AG04450 (cell line): ENCODE measurements at regions not wholly inside any gene's neighbourhood (a gene's known extent, or its start where the extent isn't known, plus 50 kb on each side); places are given as distances from the start of the nearest gene placed in this dataset.
"Not testable (repeated sequence)": the region's sequence is repeated elsewhere in the genome, so short reads cannot be mapped to it uniquely, and the experiment has no call there.

ENCODE experiments used
- CTCF ChIA-PET: fragments of 300-600, 350-600 bp; formaldehyde crosslinking; extraction: SDS; loops from one replicate; lab custom pipeline; 2022; ENCODE audit warnings: antibody characterized with exemption, inconsistent platforms; lab: Charles Lee
- POLR2A ChIA-PET: fragments of 350-600 bp; formaldehyde crosslinking; extraction: SDS; loops from one replicate; lab custom pipeline; 2021; ENCODE audit warnings: antibody characterized with exemption, inconsistent platforms; lab: Yijun Ruan, JAX
- DNase-seq: peaks from one replicate; pipeline ENCODE4 v3.0.0-alpha.2; 2011; ENCODE audit warnings: low read depth, low spot score
- H3K27ac ChIP-seq: one replicate; pipeline ENCODE4 v1.5.1; 2012; ENCODE audit warnings: low read depth, low read length, control low read depth
- H3K27me3 ChIP-seq: one replicate; pipeline ENCODE4 v1.6.0; 2012; ENCODE audit warnings: low read length; ENCODE audit not compliant: control insufficient read depth, insufficient read depth
- H3K4me3 ChIP-seq: 2 replicates; pipeline ENCODE4 v1.5.1; 2011; ENCODE audit warnings: mild to moderate bottlenecking, low read depth, low read length, control low read depth
- H3K9me3 ChIP-seq: 2 replicates; pipeline ENCODE4 v1.5.1; 2012; ENCODE audit warnings: low read length; ENCODE audit not compliant: control insufficient read depth, insufficient read depth
- TF ChIP-seq, protein P1 (sequence below): IDR thresholded peaks from 2 replicates; pipeline ENCODE4 v1.5.1; 2011; ENCODE audit warnings: low read depth, low read length, control low read depth, inconsistent platforms

DNA sequence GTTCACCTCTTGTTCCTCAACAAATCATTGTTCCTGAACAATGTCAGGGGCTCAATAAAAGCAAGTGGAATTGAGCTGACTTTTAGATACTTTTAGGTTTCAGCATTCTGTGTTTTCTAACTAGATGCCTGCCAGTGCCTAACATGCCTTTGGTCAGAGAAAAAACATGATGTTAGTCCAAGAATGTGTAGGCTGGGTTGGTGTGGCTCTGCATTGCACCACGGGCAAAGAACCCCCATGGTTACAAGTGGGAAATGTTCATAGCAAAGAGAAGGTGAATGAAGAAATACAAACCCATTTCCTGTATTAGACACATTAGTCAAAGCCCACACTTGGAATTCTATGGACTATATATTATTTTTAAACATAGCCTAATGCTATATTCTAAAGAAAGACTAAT lies 193.3 kb downstream of the TMEM200A start:
- no peaks in the 10 kb centered on the region for H3K27me3 ChIP-seq
- CTCF ChIA-PET = no interaction called here
- DNase-seq = no peak
- TF ChIP-seq, protein P1, sequence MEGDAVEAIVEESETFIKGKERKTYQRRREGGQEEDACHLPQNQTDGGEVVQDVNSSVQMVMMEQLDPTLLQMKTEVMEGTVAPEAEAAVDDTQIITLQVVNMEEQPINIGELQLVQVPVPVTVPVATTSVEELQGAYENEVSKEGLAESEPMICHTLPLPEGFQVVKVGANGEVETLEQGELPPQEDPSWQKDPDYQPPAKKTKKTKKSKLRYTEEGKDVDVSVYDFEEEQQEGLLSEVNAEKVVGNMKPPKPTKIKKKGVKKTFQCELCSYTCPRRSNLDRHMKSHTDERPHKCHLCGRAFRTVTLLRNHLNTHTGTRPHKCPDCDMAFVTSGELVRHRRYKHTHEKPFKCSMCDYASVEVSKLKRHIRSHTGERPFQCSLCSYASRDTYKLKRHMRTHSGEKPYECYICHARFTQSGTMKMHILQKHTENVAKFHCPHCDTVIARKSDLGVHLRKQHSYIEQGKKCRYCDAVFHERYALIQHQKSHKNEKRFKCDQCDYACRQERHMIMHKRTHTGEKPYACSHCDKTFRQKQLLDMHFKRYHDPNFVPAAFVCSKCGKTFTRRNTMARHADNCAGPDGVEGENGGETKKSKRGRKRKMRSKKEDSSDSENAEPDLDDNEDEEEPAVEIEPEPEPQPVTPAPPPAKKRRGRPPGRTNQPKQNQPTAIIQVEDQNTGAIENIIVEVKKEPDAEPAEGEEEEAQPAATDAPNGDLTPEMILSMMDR = no peak
- H3K27ac ChIP-seq = no peak overlapping the region
- H3K4me3 ChIP-seq = no peak overlapping the region
- H3K9me3 ChIP-seq = no peaks in the 10 kb centered on the region
- POLR2A ChIA-PET = no interaction called here

- TF ChIP-seq, protein P1 = no peak
- H3K4me3 ChIP-seq = no peak overlapping the region
- no peaks in the 10 kb centered on the region for H3K9me3 ChIP-seq
- no peak for DNase-seq
- CTCF ChIA-PET = interaction anchor here (0.7 to 1.1 kb wide), 2 partner anchors 266 to 1808 kb away, joined by 3 read pairs; no protein-coding TSS in a partner anchor
- H3K27ac ChIP-seq = no peak overlapping the region
- H3K27me3 ChIP-seq = no peaks in the 10 kb centered on the region
- POLR2A ChIA-PET = no interaction called here
Measured at GRCh38 chr6:130560231-130560630, 194.4 kb downstream of the TMEM200A start.

GRCh38 chr6:130561159-130561558 lies 195.3 kb downstream of the TMEM200A start:
- H3K27ac ChIP-seq, H3K4me3 ChIP-seq, DNase-seq, POLR2A ChIA-PET, H3K27me3 ChIP-seq, H3K9me3 ChIP-seq: not testable (repeated sequence)
- CTCF ChIA-PET = interaction anchor here (1.1 kb wide), 1 partner anchor 267 kb away, joined by 3 read pairs; no protein-coding TSS in a partner anchor

GRCh38 chr6:130565696-130566095 lies 199.9 kb downstream of the TMEM200A start:
- CTCF ChIA-PET = no interaction called here
- no peak overlapping the region for H3K4me3 ChIP-seq
- POLR2A ChIA-PET = no interaction called here
- TF ChIP-seq, protein P1 = no peak
- H3K27ac ChIP-seq = no peak overlapping the region
- no peaks in the 10 kb centered on the region for H3K9me3 ChIP-seq
- H3K27me3 ChIP-seq = no peaks in the 10 kb centered on the region
- DNase-seq = no peak

GRCh38 chr6:130574146-130574545 lies 208.3 kb downstream of the TMEM200A start:
- CTCF ChIA-PET = no interaction called here
- no peaks in the 10 kb centered on the region for H3K27me3 ChIP-seq
- no peak overlapping the region for H3K27ac ChIP-seq
- no peak for DNase-seq
- no peaks in the 10 kb centered on the region for H3K9me3 ChIP-seq
- no peak overlapping the region for H3K4me3 ChIP-seq
- POLR2A ChIA-PET = no interaction called here
- TF ChIP-seq, protein P1 = no peak
